GM12891 (cell line): ENCODE measurements at regions not wholly inside any gene's neighbourhood (a gene's known extent, or its start where the extent isn't known, plus 50 kb on each side); places are given as distances from the start of the nearest gene placed in this dataset.

Source experiments
- DNase-seq: peaks from one replicate; pipeline ENCODE4 v3.0.0; 2011; ENCODE audit warnings: low spot score; ENCODE audit not compliant: insufficient read length
- FAIRE-seq: peaks from 2 replicates; lab custom pipeline; 2011; peaks lifted over from hg19 to GRCh38; lab: Jason Lieb, UNC
- PAX5 ChIP-seq: IDR thresholded peaks from 2 replicates; pipeline ENCODE4 v1.6.1; 2011; ENCODE audit warnings: low read length, moderate library complexity, mild to moderate bottlenecking; ENCODE audit not compliant: insufficient read depth, severe bottlenecking
- POLR2A ChIP-seq: IDR thresholded peaks from 2 replicates; pipeline ENCODE4 v1.6.1; 2011; ENCODE audit warnings: low read depth, low read length, control low read depth
- POLR2AphosphoS5 ChIP-seq: IDR thresholded peaks from 2 replicates; pipeline ENCODE4 v1.6.1; 2011; ENCODE audit warnings: low read depth, low read length, control low read depth
- POU2F2 ChIP-seq: IDR thresholded peaks from 2 replicates; pipeline ENCODE4 v1.6.1; 2011; ENCODE audit warnings: low read depth, mild to moderate bottlenecking, control low read depth, low read length, moderate library complexity
- SPI1 ChIP-seq: IDR thresholded peaks from 2 replicates; pipeline ENCODE4 v1.6.1; 2011; ENCODE audit warnings: low read depth, low read length, control low read depth
- TAF1 ChIP-seq: IDR thresholded peaks from 2 replicates; pipeline ENCODE4 v1.6.1; 2011; ENCODE audit warnings: low read depth, low read length, control low read depth

- TF ChIP-seq SPI1 = no peak
- FAIRE-seq = no peak
- DNase-seq = no peak
These were observed 120.3 kb upstream of the SLC6A11 start for GRCh38 chr3:10695595-10696285.

- DNase-seq = no peak
These were observed 118.1 kb upstream of the SLC6A11 start for GRCh38 chr3:10697918-10698317.

GRCh38 chr3:10700821-10701220 lies 115.2 kb upstream of the SLC6A11 start:
- no peak for FAIRE-seq
- DNase-seq = no peak
- no peak for TF ChIP-seq POLR2A
- no peak for TF ChIP-seq TAF1
- TF ChIP-seq POLR2AphosphoS5 = no peak
- TF ChIP-seq POU2F2 = no peak
- TF ChIP-seq PAX5 = no peak
- TF ChIP-seq SPI1 = no peak

More at GRCh38 chr3:10697918-10698317, 118.1 kb upstream of the SLC6A11 start:
- FAIRE-seq = no peak
- TF ChIP-seq POU2F2 = no peak
- no peak for TF ChIP-seq PAX5
- TF ChIP-seq POLR2A = no peak
- TF ChIP-seq SPI1 = no peak
- no peak for TF ChIP-seq POLR2AphosphoS5
- no peak for TF ChIP-seq TAF1

- no peak for TF ChIP-seq TAF1
- TF ChIP-seq POLR2AphosphoS5 = no peak
- TF ChIP-seq POLR2A = no peak
- no peak for TF ChIP-seq PAX5
- TF ChIP-seq SPI1 = no peak
- TF ChIP-seq POU2F2 = no peak
- no peak for FAIRE-seq
- DNase-seq = no peak
These were observed 112.9 kb upstream of the SLC6A11 start for GRCh38 chr3:10702961-10703740.

GRCh38 chr3:10703875-10704274 lies 112.2 kb upstream of the SLC6A11 start:
- no peak for TF ChIP-seq POU2F2
- TF ChIP-seq PAX5 = no peak
- no peak for TF ChIP-seq TAF1
- TF ChIP-seq POLR2A = no peak
- no peak for TF ChIP-seq SPI1
- TF ChIP-seq POLR2AphosphoS5 = no peak
- DNase-seq = no peak
- FAIRE-seq = no peak

- no peak for DNase-seq
- TF ChIP-seq POU2F2 (no peak), POLR2A (no peak), SPI1 (no peak), PAX5 (no peak), TAF1 (no peak), POLR2AphosphoS5 (no peak)
- FAIRE-seq = no peak
These were observed 109.8 kb upstream of the SLC6A11 start for GRCh38 chr3:10706156-10706739.

GRCh38 chr3:10706740-10707399 lies 109.2 kb upstream of the SLC6A11 start:
- DNase-seq (no peak), FAIRE-seq (no peak)
- no peak for TF ChIP-seq POLR2AphosphoS5
- no peak for TF ChIP-seq TAF1
- TF ChIP-seq PAX5 = no peak
- TF ChIP-seq SPI1 = no peak
- TF ChIP-seq POLR2A = no peak
- TF ChIP-seq POU2F2 = no peak

GRCh38 chr3:10707400-10708215 lies 108.4 kb upstream of the SLC6A11 start:
- no peak for TF ChIP-seq TAF1
- TF ChIP-seq POU2F2 = no peak
- TF ChIP-seq SPI1 = no peak
- TF ChIP-seq PAX5 = no peak
- TF ChIP-seq POLR2A = no peak
- no peak for TF ChIP-seq POLR2AphosphoS5
- DNase-seq (no peak), FAIRE-seq (no peak)

- TF ChIP-seq POLR2A (no peak), POU2F2 (no peak), SPI1 (no peak), POLR2AphosphoS5 (no peak), PAX5 (no peak), TAF1 (no peak)
- DNase-seq (no peak), FAIRE-seq (no peak)
These were observed 107.7 kb upstream of the SLC6A11 start for GRCh38 chr3:10708216-10708893.
